Prostate gland (tissue), 2 donors: ENCODE measurements at regions not wholly inside any gene's neighbourhood (a gene's known extent, or its start where the extent isn't known, plus 50 kb on each side); places are given as distances from the start of the nearest gene placed in this dataset.

Experiments
- POLR2A ChIP-seq: fragments of 450-650 bp; IDR thresholded peaks from one replicate; pipeline ENCODE4 v1.6.1; 2016; ENCODE audit warnings: antibody characterized with exemption, mild to moderate bottlenecking
- POLR2AphosphoS5 ChIP-seq: sonication (generic); formaldehyde crosslinking; IDR thresholded peaks from one replicate; pipeline ENCODE4 v1.6.1; 2017; ENCODE audit warnings: antibody characterized with exemption
- TF ChIP-seq, protein P1 (sequence below), 4 experiments: fragments of 200-600 bp in 2 of 4; fragments of 450-650 bp in 2 of 4; sonication (generic) in 2 of 4; IDR thresholded peaks; 1 replicate in 3 of 4; 2 replicates in 1 of 4; pipeline ENCODE4 v1.5.1; 2016 to 2019; ENCODE audit warnings: antibody characterized with exemption in 4 of 4, mild to moderate bottlenecking in 2 of 4, moderate library complexity in 2 of 4

DNA sequence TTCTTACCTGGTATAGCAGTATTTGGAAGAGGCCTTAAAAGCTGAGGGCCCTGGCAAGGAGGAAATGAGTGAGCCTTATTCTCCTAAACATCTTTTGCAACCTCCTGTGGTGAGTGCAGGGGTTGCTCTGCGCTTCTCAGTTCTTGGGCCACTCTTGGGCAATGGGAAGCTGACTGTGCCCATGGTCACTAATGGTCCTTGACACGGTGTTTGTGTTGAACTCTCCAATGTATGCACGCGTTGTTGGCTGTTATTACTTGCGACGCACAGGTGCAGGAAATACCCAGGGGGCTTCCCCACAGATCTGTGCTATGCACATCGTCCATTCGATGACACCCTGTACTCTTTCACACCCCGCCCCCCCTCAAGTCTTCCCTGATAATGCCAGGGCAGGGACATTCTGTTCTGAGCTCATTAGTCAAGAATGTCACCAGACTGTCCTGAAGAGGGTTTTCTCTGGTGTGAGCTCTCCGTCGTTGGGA is 79.7 kb downstream of the EDN1 start:
- TF ChIP-seq, protein P1, sequence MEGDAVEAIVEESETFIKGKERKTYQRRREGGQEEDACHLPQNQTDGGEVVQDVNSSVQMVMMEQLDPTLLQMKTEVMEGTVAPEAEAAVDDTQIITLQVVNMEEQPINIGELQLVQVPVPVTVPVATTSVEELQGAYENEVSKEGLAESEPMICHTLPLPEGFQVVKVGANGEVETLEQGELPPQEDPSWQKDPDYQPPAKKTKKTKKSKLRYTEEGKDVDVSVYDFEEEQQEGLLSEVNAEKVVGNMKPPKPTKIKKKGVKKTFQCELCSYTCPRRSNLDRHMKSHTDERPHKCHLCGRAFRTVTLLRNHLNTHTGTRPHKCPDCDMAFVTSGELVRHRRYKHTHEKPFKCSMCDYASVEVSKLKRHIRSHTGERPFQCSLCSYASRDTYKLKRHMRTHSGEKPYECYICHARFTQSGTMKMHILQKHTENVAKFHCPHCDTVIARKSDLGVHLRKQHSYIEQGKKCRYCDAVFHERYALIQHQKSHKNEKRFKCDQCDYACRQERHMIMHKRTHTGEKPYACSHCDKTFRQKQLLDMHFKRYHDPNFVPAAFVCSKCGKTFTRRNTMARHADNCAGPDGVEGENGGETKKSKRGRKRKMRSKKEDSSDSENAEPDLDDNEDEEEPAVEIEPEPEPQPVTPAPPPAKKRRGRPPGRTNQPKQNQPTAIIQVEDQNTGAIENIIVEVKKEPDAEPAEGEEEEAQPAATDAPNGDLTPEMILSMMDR (IDR thresholded peaks at IDR 0.05) = no peak
- TF ChIP-seq POLR2A (no peak), POLR2AphosphoS5 (no peak)
